IMR-90 (cell line): ENCODE measurements at regions not wholly inside any gene's neighbourhood (a gene's known extent, or its start where the extent isn't known, plus 50 kb on each side); places are given as distances from the start of the nearest gene placed in this dataset.

Experiments
- ATAC-seq: fragments of 200-7000 bp; cut with Tn5 transposase; 2 replicates; pipeline ENCODE4 v1.9.1; 2020; ENCODE audit warnings: low read depth, mild to moderate bottlenecking, moderate library complexity
- BruUV-seq: library from RNA; stranded (reverse); fragments of 400-500 nt; replicated peaks from 2 replicates; lab custom pipeline; 2021; lab: Mats Ljungman, UMichigan
- CTCF ChIA-PET: fragments of 300-600 bp; formaldehyde crosslinking; extraction: SDS; loops from one replicate; lab custom pipeline; 2021; ENCODE audit warnings: antibody characterized with exemption; lab: Yijun Ruan, JAX
- POLR2A ChIA-PET: fragments of 300-600 bp; sonication (Branson Sonifier 250); formaldehyde crosslinking; loops from one replicate; lab custom pipeline; 2022; ENCODE audit warnings: antibody characterized with exemption; ENCODE audit not compliant: unreplicated experiment; lab: Charles Lee
- DNase-seq: peaks from one replicate; pipeline ENCODE4 v3.0.0; 2013
- H2AFZ ChIP-seq: replicated peaks from 2 replicates; pipeline ENCODE3; 2013; ENCODE audit warnings: low read length, mild to moderate bottlenecking; ENCODE audit not compliant: poor library complexity
- H2AK5ac ChIP-seq: 2 replicates; pipeline ENCODE4 v1.6.1; 2013; ENCODE audit warnings: low read depth, low read length, inconsistent platforms
- H2AK9ac ChIP-seq: replicated peaks from 2 replicates; pipeline ENCODE3; 2013; ENCODE audit warnings: mild to moderate bottlenecking, low read depth, low read length, moderate library complexity; ENCODE audit not compliant: poor library complexity
- H2BK120ac ChIP-seq: 2 replicates; pipeline ENCODE4 v1.6.1; 2013; ENCODE audit warnings: low read depth, low read length, inconsistent platforms
- H2BK15ac ChIP-seq: 3 replicates; pipeline ENCODE4 v1.6.1; 2013; ENCODE audit warnings: low read depth, low read length, inconsistent platforms
- H2BK20ac ChIP-seq: 2 replicates; pipeline ENCODE4 v1.6.1; 2013; ENCODE audit warnings: low read depth, mild to moderate bottlenecking, inconsistent platforms, low read length, moderate library complexity
- H2BK5ac ChIP-seq: 2 replicates; pipeline ENCODE4 v1.6.1; 2013; ENCODE audit warnings: mild to moderate bottlenecking, low read depth, low read length, inconsistent platforms; ENCODE audit not compliant: poor library complexity, severe bottlenecking
- H3K14ac ChIP-seq: replicated peaks from 2 replicates; pipeline ENCODE4 v1.6.1; 2013; ENCODE audit warnings: low read depth, low read length, inconsistent platforms
- H3K18ac ChIP-seq: 2 replicates; pipeline ENCODE4 v1.6.1; 2013; ENCODE audit warnings: low read depth, low read length, control low read depth
- H3K23ac ChIP-seq: 2 replicates; pipeline ENCODE4 v1.6.1; 2013; ENCODE audit warnings: low read depth, low read length, inconsistent platforms
- H3K27ac ChIP-seq: 2 replicates; pipeline ENCODE4 v1.5.1; 2013; ENCODE audit warnings: mild to moderate bottlenecking, control low read depth, low read length; ENCODE audit not compliant: insufficient read depth
- H3K27me3 ChIP-seq: 2 replicates; pipeline ENCODE4 v1.6.1; 2013; ENCODE audit warnings: low read length; ENCODE audit not compliant: control insufficient read depth, insufficient read depth
- H3K36me3 ChIP-seq: 2 replicates; pipeline ENCODE4 v1.6.1; 2013; ENCODE audit warnings: low read length, mixed read lengths; ENCODE audit not compliant: control insufficient read depth, insufficient read depth
- H3K4ac ChIP-seq: 2 replicates; pipeline ENCODE4 v1.6.1; 2013; ENCODE audit warnings: low read depth, low read length, inconsistent platforms
- H3K4me1 ChIP-seq: 2 replicates; pipeline ENCODE4 v1.6.1; 2013; ENCODE audit warnings: low read length, mixed read lengths; ENCODE audit not compliant: control insufficient read depth, insufficient read depth
- H3K4me2 ChIP-seq: 2 replicates; pipeline ENCODE4 v1.6.1; 2013; ENCODE audit warnings: low read depth, mild to moderate bottlenecking, control low read depth, low read length, moderate library complexity
- H3K4me3 ChIP-seq: 2 replicates; pipeline ENCODE4 v1.5.1; 2013; ENCODE audit warnings: low read depth, mild to moderate bottlenecking, control low read depth, low read length, moderate library complexity; ENCODE audit not compliant: insufficient read depth
- H3K56ac ChIP-seq: 2 replicates; pipeline ENCODE4 v1.6.1; 2013; ENCODE audit warnings: low read length, inconsistent platforms; ENCODE audit not compliant: insufficient read depth; ENCODE audit errors: extremely low read depth
- H3K79me1 ChIP-seq, 2 experiments: 2 replicates each; pipeline ENCODE4 v1.6.1; 2013; ENCODE audit warnings: low read length in 2 of 2, inconsistent platforms in 1 of 2, low read depth in 1 of 2
- H3K9ac ChIP-seq: 2 replicates; pipeline ENCODE4 v1.6.1; 2013; ENCODE audit warnings: low read depth, low read length, control low read depth
- H3K9me1 ChIP-seq: 2 replicates; pipeline ENCODE4 v1.6.1; 2013; ENCODE audit warnings: low read length, inconsistent platforms; ENCODE audit not compliant: insufficient read depth
- H3K9me3 ChIP-seq: 2 replicates; pipeline ENCODE4 v1.6.1; 2013; ENCODE audit warnings: low read length; ENCODE audit not compliant: control insufficient read depth, insufficient read depth
- H4K20me1 ChIP-seq: 2 replicates; pipeline ENCODE4 v1.6.1; 2013; ENCODE audit warnings: low read length, inconsistent platforms; ENCODE audit not compliant: insufficient read depth
- H4K5ac ChIP-seq: 2 replicates; pipeline ENCODE4 v1.6.1; 2013; ENCODE audit warnings: mild to moderate bottlenecking, low read depth, low read length, control low read depth
- H4K8ac ChIP-seq, 2 experiments: 2 replicates each; pipeline ENCODE4 v1.6.1; 2013; ENCODE audit warnings: low read depth in 2 of 2, low read length in 2 of 2, control low read depth in 1 of 2, inconsistent platforms in 1 of 2
- H4K91ac ChIP-seq: 2 replicates; pipeline ENCODE4 v1.6.1; 2013; ENCODE audit warnings: low read depth, low read length, inconsistent platforms; ENCODE audit not compliant: insufficient read depth
- BHLHE40 ChIP-seq: fragments of 150-350 bp; IDR thresholded peaks from 2 replicates; pipeline ENCODE4 v1.6.1; 2016; ENCODE audit warnings: mild to moderate bottlenecking, low read depth, low read length
- CEBPB ChIP-seq: IDR thresholded peaks from 2 replicates; pipeline ENCODE4 v1.6.1; 2012; ENCODE audit warnings: low read depth, low read length, improper control_type of control experiment
- CHD1 ChIP-seq: IDR thresholded peaks from 2 replicates; pipeline ENCODE4 v1.6.1; 2012; ENCODE audit warnings: low read depth, low read length, improper control_type of control experiment
- FOS ChIP-seq: fragments of 150-350 bp; IDR thresholded peaks from 2 replicates; pipeline ENCODE4 v1.6.1; 2016; ENCODE audit warnings: low read depth, low read length
- MAFK ChIP-seq: IDR thresholded peaks from 2 replicates; pipeline ENCODE4 v1.6.1; 2012; ENCODE audit warnings: low read depth, low read length, improper control_type of control experiment
- MAZ ChIP-seq: IDR thresholded peaks from 2 replicates; pipeline ENCODE4 v1.6.1; 2012; ENCODE audit warnings: low read depth, mild to moderate bottlenecking, low read length, improper control_type of control experiment, moderate library complexity, borderline replicate concordance
- MXI1 ChIP-seq: IDR thresholded peaks from 2 replicates; pipeline ENCODE4 v1.6.1; 2012; ENCODE audit warnings: low read depth, mild to moderate bottlenecking, low read length, moderate library complexity, borderline replicate concordance
- NFE2L2 ChIP-seq: fragments of 150-350 bp; IDR thresholded peaks from 2 replicates; pipeline ENCODE4 v1.6.1; 2016; ENCODE audit warnings: low read depth, mild to moderate bottlenecking, low read length
- POLR2A ChIP-seq: IDR thresholded peaks from 2 replicates; pipeline ENCODE4 v1.6.1; 2012; ENCODE audit warnings: mild to moderate bottlenecking, low read depth, low read length
- RAD21 ChIP-seq: IDR thresholded peaks from 2 replicates; pipeline ENCODE4 v1.6.1; 2012; ENCODE audit warnings: low read length, improper control_type of control experiment
- RCOR1 ChIP-seq: IDR thresholded peaks from 2 replicates; pipeline ENCODE4 v1.6.1; 2012; ENCODE audit warnings: mild to moderate bottlenecking, low read length, improper control_type of control experiment; ENCODE audit not compliant: insufficient replicate concordance
- RFX5 ChIP-seq: IDR thresholded peaks from 2 replicates; pipeline ENCODE4 v1.8.0; 2012; ENCODE audit warnings: low read depth, mild to moderate bottlenecking, low read length, moderate library complexity
- SMC3 ChIP-seq: fragments of 150-350 bp; IDR thresholded peaks from 2 replicates; pipeline ENCODE4 v1.6.1; 2016; ENCODE audit warnings: low read depth, mild to moderate bottlenecking, antibody characterized with exemption, low read length, moderate library complexity
- USF2 ChIP-seq: fragments of 150-350 bp; IDR thresholded peaks from 2 replicates; pipeline ENCODE4 v1.6.1; 2017; ENCODE audit warnings: mild to moderate bottlenecking, antibody characterized with exemption, low read length, low read depth
- WGBS, 2 experiments: methylation state at CpG; one replicate each; pipeline versions ENCODE4 v1.1.5 to v1.1.7; 2013; ENCODE audit warnings: missing lambda C conversion rate in 2 of 2; ENCODE audit not compliant: insufficient read length in 1 of 2; ENCODE audit errors: extremely low coverage in 2 of 2; 5-methylcytosine and 5-hydroxymethylcytosine counted together
- dilution Hi-C: fragments of 300-500 bp; cut with HindIII; formaldehyde crosslinking; loops from one replicate; pipeline ENCODE4 v1.14.3; 2018; ENCODE audit warnings: low sequenced_read_pairs; ENCODE audit not compliant: unreplicated experiment
- in situ Hi-C: fragments of 300-500 bp; cut with MboI; formaldehyde crosslinking; loops from 3 replicates; pipeline ENCODE4 v1.14.3; 2019; ENCODE audit warnings: low sequenced_read_pairs, inconsistent platforms, mixed read lengths
- intact Hi-C: fragments of 100-400 bp; cut with micrococcal nuclease; formaldehyde crosslinking; loops from 2 replicates; pipeline ENCODE4 v1.10.0; 2022
- TF ChIP-seq, protein P1 (sequence below): fragments of 150-350 bp; IDR thresholded peaks from 2 replicates; pipeline ENCODE4 v1.6.1; 2016; ENCODE audit warnings: low read depth, mild to moderate bottlenecking, low read length, moderate library complexity, borderline replicate concordance
- TF ChIP-seq, protein P2 (sequence below): conservative IDR thresholded peaks from 2 replicates; pipeline ENCODE4 v1.5.1; 2012; ENCODE audit warnings: mild to moderate bottlenecking, low read depth, low read length, improper control_type of control experiment

DNA sequence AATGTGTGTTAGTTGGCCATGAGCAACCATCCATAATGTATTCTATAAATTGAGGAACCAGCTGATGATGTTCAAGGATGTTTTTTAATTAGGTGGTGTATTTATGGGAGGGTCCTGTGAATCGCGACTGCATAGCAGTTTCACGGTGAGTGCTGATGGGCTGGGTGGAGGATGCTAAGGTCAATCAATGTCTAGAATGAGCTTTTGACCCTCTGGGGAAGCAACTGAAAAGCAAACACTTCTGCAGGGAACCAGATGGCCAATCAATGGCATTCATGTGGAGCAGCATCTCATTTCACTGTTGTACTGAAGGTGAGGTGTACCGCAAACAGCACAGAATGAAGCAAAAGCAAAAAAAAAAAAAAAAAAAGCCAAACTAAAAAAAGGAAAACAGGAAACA, 676.1 kb upstream of the TMEM132C start:
- Histone ChIP-seq H3K14ac (no peak overlapping the region), H2BK120ac (no peak overlapping the region), H2AK9ac (no peak overlapping the region), H3K4ac (no peak overlapping the region; the same call in 1 of the 2 replicates), H4K20me1 (no peaks in the 10 kb centered on the region), H3K27ac (no peak overlapping the region), H2BK15ac (no peak overlapping the region), H3K27me3 (no peaks in the 10 kb centered on the region), H3K4me3 (no peak overlapping the region), H4K5ac (no peak overlapping the region), H3K23ac (no peak overlapping the region), H4K91ac (no peak overlapping the region), H2AK5ac (no peak overlapping the region), H4K8ac (no peak overlapping the region), H3K9ac (no peak overlapping the region), H3K9me3 (peaks cover 2% of the 10 kb centered on the region; the same call in 1 of the 2 replicates), H2BK5ac (no peak overlapping the region), H3K56ac (no peak overlapping the region), H3K4me1 (peaks cover 3% of the 10 kb centered on the region; the same call in 1 of the 2 replicates), H3K79me1 (no peaks in the 10 kb centered on the region), H2BK20ac (no peak overlapping the region), H3K36me3 (no peaks in the 10 kb centered on the region), H3K18ac (no peak overlapping the region), H3K9me1 (no peaks in the 10 kb centered on the region), H2AFZ (no peak overlapping the region), H3K4me2 (no peak overlapping the region)
- no TSS peak for BruUV-seq
- ATAC-seq (no peak), DNase-seq (no peak)
- CTCF ChIA-PET, result no interaction called here
- 75% methylated on average over 1 of the region's 4 CpGs; no CpG with 5 or more reads in 1 of the 2 experiments for WGBS, 2 experiments
- dilution Hi-C loops (no loop called here), in situ Hi-C loops (no loop called here), intact Hi-C loops (no loop called here)
- POLR2A ChIA-PET, result no interaction called here
- TF ChIP-seq POLR2A, result no peak
- TF ChIP-seq CEBPB, result no peak
- TF ChIP-seq RAD21, result no peak
- no peak for TF ChIP-seq RCOR1
- no peak for TF ChIP-seq NFE2L2
- TF ChIP-seq, protein P1, sequence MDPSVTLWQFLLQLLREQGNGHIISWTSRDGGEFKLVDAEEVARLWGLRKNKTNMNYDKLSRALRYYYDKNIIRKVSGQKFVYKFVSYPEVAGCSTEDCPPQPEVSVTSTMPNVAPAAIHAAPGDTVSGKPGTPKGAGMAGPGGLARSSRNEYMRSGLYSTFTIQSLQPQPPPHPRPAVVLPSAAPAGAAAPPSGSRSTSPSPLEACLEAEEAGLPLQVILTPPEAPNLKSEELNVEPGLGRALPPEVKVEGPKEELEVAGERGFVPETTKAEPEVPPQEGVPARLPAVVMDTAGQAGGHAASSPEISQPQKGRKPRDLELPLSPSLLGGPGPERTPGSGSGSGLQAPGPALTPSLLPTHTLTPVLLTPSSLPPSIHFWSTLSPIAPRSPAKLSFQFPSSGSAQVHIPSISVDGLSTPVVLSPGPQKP, result no peak
- TF ChIP-seq USF2, result no peak
- no peak for TF ChIP-seq FOS
- no peak for TF ChIP-seq MAFK
- TF ChIP-seq, protein P2, sequence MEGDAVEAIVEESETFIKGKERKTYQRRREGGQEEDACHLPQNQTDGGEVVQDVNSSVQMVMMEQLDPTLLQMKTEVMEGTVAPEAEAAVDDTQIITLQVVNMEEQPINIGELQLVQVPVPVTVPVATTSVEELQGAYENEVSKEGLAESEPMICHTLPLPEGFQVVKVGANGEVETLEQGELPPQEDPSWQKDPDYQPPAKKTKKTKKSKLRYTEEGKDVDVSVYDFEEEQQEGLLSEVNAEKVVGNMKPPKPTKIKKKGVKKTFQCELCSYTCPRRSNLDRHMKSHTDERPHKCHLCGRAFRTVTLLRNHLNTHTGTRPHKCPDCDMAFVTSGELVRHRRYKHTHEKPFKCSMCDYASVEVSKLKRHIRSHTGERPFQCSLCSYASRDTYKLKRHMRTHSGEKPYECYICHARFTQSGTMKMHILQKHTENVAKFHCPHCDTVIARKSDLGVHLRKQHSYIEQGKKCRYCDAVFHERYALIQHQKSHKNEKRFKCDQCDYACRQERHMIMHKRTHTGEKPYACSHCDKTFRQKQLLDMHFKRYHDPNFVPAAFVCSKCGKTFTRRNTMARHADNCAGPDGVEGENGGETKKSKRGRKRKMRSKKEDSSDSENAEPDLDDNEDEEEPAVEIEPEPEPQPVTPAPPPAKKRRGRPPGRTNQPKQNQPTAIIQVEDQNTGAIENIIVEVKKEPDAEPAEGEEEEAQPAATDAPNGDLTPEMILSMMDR, result no peak
- no peak for TF ChIP-seq RFX5
- TF ChIP-seq SMC3, result no peak
- no peak for TF ChIP-seq MAZ
- no peak for TF ChIP-seq CHD1
- TF ChIP-seq BHLHE40, result no peak
- TF ChIP-seq MXI1, result no peak
